OCI-LY7 (cell line): ENCODE measurements at regions not wholly inside any gene's neighbourhood (a gene's known extent, or its start where the extent isn't known, plus 50 kb on each side); places are given as distances from the start of the nearest gene placed in this dataset.

Experiments
- EZH2phosphoT487 ChIP-seq: fragments of 200-600 bp; sonication (generic); IDR thresholded peaks from 2 replicates; pipeline ENCODE4 v1.6.1; 2018; ENCODE audit warnings: low read depth, borderline replicate concordance, mild to moderate bottlenecking, mixed run types, antibody characterized with exemption, low read length, moderate library complexity, mixed read lengths
- TF ChIP-seq, protein P1 (sequence below): fragments of 200-600 bp; sonication (generic); conservative IDR thresholded peaks from 2 replicates; pipeline ENCODE4 v1.5.1; 2014; ENCODE audit warnings: mild to moderate bottlenecking, antibody characterized with exemption, low read length, moderate library complexity, mixed read lengths

- TF ChIP-seq, protein P1, sequence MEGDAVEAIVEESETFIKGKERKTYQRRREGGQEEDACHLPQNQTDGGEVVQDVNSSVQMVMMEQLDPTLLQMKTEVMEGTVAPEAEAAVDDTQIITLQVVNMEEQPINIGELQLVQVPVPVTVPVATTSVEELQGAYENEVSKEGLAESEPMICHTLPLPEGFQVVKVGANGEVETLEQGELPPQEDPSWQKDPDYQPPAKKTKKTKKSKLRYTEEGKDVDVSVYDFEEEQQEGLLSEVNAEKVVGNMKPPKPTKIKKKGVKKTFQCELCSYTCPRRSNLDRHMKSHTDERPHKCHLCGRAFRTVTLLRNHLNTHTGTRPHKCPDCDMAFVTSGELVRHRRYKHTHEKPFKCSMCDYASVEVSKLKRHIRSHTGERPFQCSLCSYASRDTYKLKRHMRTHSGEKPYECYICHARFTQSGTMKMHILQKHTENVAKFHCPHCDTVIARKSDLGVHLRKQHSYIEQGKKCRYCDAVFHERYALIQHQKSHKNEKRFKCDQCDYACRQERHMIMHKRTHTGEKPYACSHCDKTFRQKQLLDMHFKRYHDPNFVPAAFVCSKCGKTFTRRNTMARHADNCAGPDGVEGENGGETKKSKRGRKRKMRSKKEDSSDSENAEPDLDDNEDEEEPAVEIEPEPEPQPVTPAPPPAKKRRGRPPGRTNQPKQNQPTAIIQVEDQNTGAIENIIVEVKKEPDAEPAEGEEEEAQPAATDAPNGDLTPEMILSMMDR = no peak
- TF ChIP-seq EZH2phosphoT487 = no peak
Observed at GRCh38 chr14:32022525-32022924, 54.6 kb upstream of the ARHGAP5 start.
